ENCODE measurements at regions not wholly inside any gene's neighbourhood (a gene's known extent, or its start where the extent isn't known, plus 50 kb on each side); places are given as distances from the start of the nearest gene placed in this dataset.
A peak's percentile ranks its signal among the peaks of the same experiment; 100 is the strongest.

DNA sequence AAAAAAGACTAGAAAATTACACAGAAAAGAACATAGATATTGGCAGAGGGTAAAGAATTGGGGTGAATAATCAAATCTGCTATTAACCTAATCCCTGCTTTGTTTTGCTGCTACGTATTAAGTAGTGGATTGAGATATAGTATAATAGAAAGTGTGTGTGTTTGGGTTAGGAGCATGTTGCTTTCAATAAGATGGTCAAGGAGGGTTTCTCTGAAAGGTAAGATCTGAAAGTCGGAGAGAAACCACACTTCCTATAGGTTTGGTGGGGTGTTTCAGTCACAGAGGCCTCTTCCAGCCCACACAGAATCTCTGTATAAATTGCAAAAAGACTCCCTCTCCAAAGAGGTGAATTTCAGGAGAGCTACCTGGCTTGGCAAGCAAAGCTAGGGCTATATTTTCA, 345.7 kb upstream of the SATB1 start:
- no peak for DNase-seq (ENCODE audit: low read depth, low spot score)
- in situ Hi-C loops (cut with HindIII; ENCODE audit: low pct_unique_long_range_greater_than_20kb, low sequenced_read_pairs) = no loop called here

DNA sequence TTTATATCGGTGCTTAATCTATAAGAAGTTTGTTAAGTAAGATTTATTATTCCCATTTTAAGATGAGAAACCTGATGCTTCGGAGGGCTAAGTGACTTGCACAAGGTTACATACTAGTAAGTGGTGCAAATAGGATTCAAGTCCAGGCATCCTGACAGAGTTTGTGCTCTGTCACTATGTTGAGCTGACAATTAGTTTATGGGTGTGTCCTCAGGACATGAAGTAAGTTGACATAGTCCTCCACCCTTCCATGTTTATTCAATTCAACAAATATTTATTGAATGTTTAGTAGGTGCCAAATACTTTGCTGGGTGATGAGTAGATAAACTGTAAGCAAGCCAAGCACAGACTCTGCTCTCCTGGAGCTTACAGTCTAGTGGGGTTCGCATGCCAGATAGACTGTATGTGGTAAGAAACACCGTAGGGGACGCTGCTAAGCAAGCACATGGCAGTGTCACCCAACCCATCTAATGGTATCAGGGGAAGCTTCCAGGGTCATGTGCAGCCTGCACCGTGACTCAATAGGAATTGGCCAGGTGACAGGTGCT, 342.7 kb upstream of the SATB1 start:
- in situ Hi-C loops (cut with HindIII; ENCODE audit: low pct_unique_long_range_greater_than_20kb, low sequenced_read_pairs) = no loop called here
- no peak for DNase-seq (ENCODE audit: low read depth, low spot score)

DNA sequence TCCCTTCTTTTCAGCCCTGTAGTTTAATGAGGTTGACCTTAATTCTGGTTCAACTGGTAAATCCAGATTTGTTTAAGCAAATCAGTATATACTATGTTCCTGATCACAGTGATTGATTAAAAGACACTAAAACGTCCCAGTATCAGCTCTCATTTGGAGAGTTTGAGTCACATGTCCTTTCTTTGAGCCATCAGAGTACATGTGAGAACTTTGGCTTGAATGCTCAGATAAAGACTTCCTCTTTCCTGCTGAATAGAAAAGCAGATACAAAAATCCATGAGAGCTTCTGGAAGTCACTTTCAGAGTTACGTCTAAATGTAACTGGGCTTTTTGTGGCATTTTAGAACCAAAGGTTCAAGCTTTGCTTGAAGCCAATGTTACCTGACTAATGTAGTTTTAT, 341.8 kb upstream of the SATB1 start:
- DNase-seq (ENCODE audit: low read depth, low spot score) = no peak
- in situ Hi-C loops (cut with HindIII; ENCODE audit: low pct_unique_long_range_greater_than_20kb, low sequenced_read_pairs) = no loop called here

DNA sequence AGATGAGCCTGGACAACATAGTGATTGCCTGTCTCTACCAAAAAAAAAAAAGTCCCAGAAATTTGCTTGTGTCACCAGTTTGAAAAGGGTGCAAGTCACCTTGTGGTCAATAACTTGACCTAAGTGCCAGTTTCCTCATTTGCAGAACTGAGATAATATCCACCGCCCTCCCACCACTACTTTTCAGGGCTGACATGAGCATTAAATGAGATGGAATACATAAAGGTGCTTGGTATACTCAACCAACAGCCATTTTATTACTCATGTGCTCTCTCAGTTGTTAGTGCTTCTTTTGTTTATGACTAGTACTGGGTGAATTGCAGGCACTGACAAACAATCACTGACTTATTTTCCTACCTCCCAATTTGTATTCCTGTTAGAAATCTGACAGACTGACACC, 340.5 kb upstream of the SATB1 start:
- in situ Hi-C loops (cut with HindIII; ENCODE audit: low pct_unique_long_range_greater_than_20kb, low sequenced_read_pairs) = no loop called here
- no peak for DNase-seq (ENCODE audit: low read depth, low spot score)

DNA sequence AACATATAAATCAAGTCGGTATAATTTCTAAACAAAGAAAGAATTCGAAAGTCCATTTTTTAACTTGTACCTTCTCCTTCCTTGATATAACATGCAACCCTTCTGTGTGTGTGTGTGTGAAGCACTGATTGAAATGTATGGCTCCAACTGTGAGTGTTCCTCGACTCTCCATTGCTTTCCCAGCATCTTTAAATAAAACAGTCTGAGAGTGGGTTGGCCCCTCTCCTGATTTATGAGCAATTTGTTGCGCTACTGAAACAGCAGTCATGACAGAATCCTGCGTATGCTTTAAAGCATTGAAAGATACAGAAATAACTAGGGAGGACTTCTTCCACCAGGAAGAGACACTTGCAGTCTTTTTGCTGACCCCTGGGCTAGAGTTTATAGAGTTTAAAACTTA, 340.0 kb upstream of the SATB1 start:
- DNase-seq (ENCODE audit: low read depth, low spot score) = no peak

DNA sequence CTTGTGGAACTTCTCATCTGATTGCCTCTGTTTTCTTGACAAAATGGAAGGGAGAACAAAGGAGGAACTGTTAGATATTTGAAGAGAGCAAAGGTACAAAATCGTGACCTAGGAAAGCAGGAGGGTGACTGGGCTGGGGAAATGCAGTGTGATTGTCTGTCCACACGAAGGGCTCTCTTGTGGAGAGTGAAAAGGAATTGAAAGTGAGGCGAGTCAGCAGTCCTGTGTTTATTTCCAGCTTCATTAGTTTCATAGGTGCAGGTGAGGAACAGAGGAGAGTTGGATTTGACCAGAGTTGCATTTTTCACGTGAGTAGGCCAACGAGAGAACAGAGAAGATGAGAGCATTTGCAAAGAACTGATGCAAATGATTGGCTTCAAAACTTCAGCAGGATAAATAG, 336.4 kb upstream of the SATB1 start:
- no peak for DNase-seq (ENCODE audit: low read depth, low spot score)
- in situ Hi-C loops (cut with HindIII; ENCODE audit: low pct_unique_long_range_greater_than_20kb, low sequenced_read_pairs) = no loop called here

More for the DNA sequence above, 340.0 kb upstream of the SATB1 start:
- in situ Hi-C loops (cut with HindIII; ENCODE audit: low pct_unique_long_range_greater_than_20kb, low sequenced_read_pairs) = no loop called here

DNA sequence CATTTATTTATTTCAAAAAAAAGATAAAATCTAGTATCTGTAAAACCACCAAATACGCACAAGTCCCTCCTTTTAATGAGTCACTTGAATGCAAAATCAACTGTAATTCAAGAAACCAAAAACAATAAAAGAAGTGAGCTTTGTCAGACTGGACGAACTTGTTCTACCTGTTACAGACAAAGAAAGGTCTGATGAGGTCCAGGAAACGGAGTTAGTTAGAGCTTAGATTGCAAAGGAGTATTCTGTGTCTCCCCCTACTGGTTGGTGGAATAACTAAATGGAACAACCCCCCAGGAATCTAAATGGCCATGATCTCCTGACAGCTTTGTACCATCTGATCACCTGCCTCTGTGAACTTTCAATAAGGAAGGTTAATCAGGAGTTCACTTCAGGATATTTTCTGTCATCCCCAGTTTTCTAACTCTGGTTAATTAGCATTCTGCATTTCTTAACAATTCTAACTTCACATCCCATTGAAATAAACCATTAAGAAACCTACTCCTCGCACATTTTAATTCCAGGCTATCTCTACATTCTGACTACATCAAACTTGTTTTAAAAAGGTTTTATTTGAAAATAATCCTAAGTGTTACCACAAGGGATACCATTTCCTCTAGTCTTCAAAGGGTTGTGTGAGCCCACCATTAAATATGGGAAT, 333.0 kb upstream of the SATB1 start:
- DNase-seq (ENCODE audit: low read depth, low spot score) = peak; percentile 83
- in situ Hi-C loops (cut with HindIII; ENCODE audit: low pct_unique_long_range_greater_than_20kb, low sequenced_read_pairs) = no loop called here

DNA sequence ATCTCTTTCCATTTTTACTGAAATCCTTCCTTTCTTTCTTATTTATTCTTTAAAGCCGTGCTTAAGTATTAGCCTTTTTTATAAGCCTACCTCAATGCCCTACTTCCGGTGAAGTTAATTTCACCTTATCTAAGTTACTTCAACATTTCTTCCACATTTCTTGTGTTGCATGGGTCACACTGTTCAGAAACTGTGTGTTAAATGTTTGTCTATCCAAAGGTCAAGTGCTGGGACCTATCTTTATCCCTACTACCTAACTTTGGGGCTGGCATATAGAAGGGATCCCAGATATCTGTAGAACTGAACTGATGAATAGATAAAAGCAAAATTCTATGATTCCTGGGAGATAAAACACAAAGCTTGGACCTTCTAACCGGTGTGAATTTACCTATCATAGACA, 332.3 kb upstream of the SATB1 start:
- in situ Hi-C loops (cut with HindIII; ENCODE audit: low pct_unique_long_range_greater_than_20kb, low sequenced_read_pairs) = no loop called here
- no peak for DNase-seq (ENCODE audit: low read depth, low spot score)

DNA sequence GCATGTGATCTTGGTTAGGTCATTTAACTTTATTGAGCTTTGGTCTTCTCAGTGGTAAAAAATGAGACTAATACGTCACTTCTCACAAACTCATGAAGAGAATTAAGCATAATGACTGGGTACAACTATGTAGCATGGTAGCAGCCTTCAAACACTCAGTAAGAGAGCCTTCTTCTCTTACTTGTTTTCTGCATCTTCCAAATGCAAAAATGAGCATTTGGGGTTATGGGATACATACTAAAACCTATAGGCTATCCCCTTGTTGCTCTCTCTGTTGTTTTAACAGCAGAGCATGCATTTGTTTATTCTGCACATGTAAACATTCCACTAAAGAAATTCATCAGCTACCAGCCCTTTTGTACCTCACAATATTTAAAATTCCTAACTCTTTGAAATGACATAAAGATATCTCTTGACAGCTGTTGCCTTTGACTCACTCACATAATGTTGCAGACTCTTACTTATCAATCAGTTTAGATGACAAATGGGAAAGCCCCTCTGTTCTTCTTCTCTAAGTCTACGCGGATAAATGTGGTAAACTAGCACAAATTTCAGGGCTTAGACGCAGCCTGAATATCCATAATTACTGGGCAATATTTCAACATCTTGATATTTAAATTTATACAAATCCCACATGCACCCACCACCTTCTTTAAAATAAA, 327.3 kb upstream of the SATB1 start:
- DNase-seq (ENCODE audit: low read depth, low spot score) = no peak
- in situ Hi-C loops (cut with HindIII; ENCODE audit: low pct_unique_long_range_greater_than_20kb, low sequenced_read_pairs) = no loop called here

DNA sequence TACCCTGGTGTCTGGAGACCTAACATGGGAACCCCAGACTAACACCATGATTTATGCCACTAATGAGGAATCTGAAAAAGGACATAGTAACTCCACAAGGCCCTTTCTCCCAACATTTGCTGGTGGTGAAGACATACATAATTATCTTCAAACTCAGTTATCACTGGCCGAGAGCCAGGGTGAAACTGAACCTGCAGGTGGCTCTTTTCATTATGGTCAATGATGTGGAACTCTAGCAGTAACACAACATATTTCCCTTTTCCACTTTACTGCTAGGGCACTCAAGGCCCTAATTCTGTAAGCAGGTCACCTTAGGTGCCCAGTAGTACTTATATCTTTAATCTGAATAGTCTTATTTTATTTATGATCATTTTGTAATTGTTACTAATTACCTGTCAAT, 326.4 kb upstream of the SATB1 start:
- in situ Hi-C loops (cut with HindIII; ENCODE audit: low pct_unique_long_range_greater_than_20kb, low sequenced_read_pairs) = no loop called here
- DNase-seq (ENCODE audit: low read depth, low spot score) = no peak

DNA sequence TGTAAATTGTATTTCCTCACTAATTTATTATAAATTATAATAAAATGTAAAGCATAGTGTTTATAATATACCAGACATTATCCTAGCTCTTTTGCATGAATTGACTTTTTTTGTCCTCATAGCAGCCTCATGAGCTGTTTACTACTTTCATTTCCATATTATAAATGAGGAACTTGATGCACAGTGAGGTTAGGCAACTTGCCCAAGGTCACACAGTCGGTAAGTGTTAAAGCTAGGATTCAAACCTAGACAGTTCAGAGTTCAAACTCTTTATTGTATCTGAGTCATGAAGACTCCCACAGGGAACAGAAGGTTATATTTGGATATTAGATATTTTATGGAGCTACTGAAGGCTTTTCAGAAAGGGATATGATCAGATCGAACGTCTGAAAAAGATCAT, 322.2 kb upstream of the SATB1 start:
- in situ Hi-C loops (cut with HindIII; ENCODE audit: low pct_unique_long_range_greater_than_20kb, low sequenced_read_pairs) = no loop called here
- no peak for DNase-seq (ENCODE audit: low read depth, low spot score)

DNA sequence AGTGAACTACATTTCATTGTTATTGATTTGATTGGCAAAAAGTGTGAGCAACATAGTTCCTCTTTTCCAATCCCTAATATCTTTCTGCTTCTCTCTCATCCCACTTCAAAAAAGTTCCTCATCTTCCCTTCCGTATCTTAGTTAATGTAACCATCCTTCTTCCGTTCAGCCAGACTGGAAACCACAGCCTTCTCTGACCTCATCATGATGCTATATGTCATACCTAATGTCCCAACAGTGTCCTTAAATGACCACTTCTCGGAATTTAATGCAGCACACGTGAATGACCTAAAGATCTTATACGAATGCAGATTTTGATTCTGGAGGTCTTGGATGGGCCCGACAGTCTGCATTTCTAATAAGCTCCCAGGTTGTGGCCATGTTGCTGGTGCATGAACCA, 320.3 kb upstream of the SATB1 start:
- in situ Hi-C loops (cut with HindIII; ENCODE audit: low pct_unique_long_range_greater_than_20kb, low sequenced_read_pairs) = no loop called here
- DNase-seq (ENCODE audit: low read depth, low spot score) = no peak

DNA sequence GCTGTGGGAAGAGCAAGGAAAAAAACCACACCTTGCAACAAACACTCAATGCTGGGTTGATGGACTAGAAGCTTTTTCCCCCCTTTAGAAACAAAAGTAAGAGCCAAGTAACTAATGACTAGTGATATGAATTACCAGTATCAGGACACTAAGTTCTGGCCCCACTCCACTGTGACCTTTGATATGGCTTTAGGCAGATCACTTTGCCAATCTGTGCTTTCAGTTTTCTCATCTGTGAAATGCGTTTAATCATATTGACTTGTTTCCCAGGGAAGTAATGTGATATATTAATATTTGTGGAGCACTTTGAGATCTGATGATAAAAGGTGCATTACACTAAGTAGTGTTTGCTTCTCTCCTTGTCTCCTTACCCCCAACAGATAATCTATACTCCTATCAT, 319.3 kb upstream of the SATB1 start:
- DNase-seq (ENCODE audit: low read depth, low spot score) = no peak
- in situ Hi-C loops (cut with HindIII; ENCODE audit: low pct_unique_long_range_greater_than_20kb, low sequenced_read_pairs) = no loop called here

DNA sequence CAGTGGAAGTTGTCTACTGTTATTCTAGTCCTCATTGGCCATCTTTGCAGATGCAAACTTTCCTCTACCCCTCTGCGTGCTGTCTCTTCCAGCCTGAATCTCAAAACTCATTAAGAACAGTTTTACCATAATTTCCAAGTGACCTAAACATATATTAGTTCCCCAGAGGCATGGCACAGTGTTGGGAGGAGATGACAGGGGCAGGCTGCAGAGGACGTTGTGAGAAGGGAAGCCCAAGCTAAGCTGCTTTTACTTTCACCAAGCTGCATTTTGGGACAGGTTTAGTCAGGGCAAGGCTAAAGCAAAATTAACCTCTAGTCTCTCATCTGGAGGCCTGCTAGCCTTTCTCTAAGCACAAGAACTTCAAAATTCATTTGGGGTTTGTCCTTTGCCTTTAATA, 318.6 kb upstream of the SATB1 start:
- in situ Hi-C loops (cut with HindIII; ENCODE audit: low pct_unique_long_range_greater_than_20kb, low sequenced_read_pairs) = no loop called here
- no peak for DNase-seq (ENCODE audit: low read depth, low spot score)

DNA sequence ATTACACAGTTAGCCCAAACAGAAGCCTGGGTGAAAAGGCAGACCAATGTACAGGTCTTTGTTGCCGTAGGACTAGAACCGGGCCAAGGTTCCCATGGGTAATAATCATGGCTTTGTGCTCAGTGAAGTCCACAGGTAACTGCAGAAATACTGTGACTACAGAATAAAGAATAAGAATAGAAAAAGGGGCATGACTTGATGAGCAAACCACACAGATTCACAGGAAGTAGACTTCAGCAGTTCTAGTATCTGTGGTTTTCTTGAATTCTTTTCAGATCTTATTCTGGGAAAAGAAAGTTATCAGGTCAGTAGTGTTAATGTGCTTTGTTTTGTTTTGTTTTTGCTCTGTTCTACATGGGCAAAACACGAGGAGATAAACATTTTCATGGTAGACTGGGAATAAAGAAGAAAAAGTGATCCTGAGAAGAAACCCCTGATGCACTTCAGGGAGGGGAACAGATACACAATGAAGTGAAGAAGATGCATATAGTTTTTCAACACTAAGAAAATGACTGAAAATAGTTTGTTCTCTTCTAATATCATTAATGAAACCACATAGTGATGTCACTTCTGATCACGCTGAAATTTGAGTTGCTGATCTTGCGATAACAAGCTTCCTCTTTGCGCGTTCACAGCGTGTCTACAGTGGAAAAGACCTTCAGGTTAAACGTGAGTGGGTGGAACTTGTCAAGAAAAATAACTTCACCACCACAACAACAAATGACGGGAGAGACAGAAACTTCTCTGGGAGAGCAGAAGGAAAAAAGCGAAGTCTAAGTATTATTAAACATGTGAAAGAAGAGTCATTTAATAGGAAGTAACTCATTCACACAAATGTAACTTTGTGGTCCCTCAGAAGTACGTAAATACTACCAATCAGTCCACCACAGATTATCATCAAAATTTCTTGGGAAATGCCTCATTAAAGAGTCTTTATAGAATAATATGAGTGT, 315.8 kb upstream of the SATB1 start:
- DNase-seq (ENCODE audit: low read depth, low spot score) = no peak
- in situ Hi-C loops (cut with HindIII; ENCODE audit: low pct_unique_long_range_greater_than_20kb, low sequenced_read_pairs) = no loop called here

DNA sequence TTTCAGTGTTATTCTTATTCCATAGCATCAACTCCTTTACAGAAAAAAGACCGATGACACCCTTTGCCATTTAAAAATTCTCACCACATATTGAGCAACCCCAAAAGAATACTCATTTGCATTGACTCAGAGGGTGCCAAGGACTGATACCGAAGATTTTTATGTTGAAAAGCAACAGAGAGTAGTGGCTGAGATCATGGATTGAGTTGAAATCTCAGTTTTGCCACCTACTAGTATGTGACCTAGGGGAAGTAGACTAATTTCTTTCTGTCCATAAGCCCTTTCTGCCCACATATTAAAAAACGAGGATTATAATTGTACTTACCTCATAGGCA, 313.9 kb upstream of the SATB1 start:
- no peak for DNase-seq (ENCODE audit: low read depth, low spot score)
- in situ Hi-C loops (cut with HindIII; ENCODE audit: low pct_unique_long_range_greater_than_20kb, low sequenced_read_pairs) = no loop called here

DNA sequence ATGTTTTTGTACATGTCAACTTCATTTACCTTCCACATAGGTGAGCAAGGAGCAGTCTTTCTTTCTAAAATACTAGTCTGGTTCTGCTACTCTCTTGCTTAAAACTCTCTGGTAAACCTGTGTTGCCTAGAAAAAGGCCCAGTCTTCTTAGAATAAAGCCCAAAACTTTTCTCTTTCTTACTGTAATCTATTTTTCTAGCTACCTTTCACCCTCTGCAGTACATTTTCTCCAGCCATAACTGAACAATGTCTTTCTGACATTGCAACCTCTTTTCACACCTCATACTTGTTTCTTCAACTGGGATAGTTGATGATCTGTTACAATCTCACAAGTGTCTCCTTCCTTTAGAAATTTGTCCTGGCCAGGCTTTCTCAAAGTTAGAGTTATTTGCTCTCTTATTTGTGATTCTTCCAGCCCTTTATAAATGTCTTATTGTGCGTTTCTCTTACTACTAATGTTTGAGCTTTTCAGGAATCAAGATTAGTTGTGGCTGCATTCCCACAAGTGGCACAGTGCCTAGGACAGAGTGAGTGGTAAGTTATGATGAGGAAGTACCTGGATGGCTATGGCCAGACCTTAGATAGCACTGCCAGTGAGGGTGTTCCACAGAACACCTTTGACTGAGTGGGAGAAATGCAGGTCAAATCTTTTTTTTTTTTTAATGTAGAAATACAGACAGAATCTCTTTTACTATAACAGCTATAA, 313.4 kb upstream of the SATB1 start:
- in situ Hi-C loops (cut with HindIII; ENCODE audit: low pct_unique_long_range_greater_than_20kb, low sequenced_read_pairs) = no loop called here
- DNase-seq (ENCODE audit: low read depth, low spot score) = no peak

DNA sequence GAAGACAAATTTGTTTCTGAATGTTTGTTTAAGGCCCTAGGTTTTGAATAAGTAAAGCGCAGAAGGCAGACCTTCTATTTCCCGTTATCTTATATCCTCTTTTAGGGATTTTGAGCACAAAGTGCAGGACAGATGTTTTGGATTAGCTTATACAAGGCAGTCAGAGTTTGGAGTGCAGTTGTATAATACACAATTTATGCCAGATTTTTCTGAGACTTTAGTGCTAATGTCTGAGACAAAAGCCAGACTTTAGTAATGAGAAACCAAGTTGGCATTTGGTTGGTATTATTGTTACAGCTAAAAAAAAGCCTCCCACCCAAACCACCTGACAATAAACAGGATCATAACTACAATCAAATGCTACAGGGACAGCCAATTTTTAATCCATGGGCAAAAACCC, 309.9 kb upstream of the SATB1 start:
- no peak for DNase-seq (ENCODE audit: low read depth, low spot score)
- in situ Hi-C loops (cut with HindIII; ENCODE audit: low pct_unique_long_range_greater_than_20kb, low sequenced_read_pairs) = no loop called here

Measured in SK-MEL-5 (cell line).